B cell (primary cell): ENCODE measurements at regions not wholly inside any gene's neighbourhood (a gene's known extent, or its start where the extent isn't known, plus 50 kb on each side); places are given as distances from the start of the nearest gene placed in this dataset.

ENCODE experiments used
- ATAC-seq: fragments of 200-7000 bp; cut with Tn5 transposase; one replicate; pipeline ENCODE4 v1.10.0; 2021; ENCODE audit warnings: low read depth, mild to moderate bottlenecking, moderate number of reproducible peaks, moderate library complexity
- CTCF ChIA-PET: fragments of 350-600 bp; sonication (Branson Sonifier 250); formaldehyde crosslinking; loops from one replicate; lab custom pipeline; 2021; ENCODE audit warnings: antibody characterized with exemption, inconsistent platforms; lab: Charles Lee
- POLR2A ChIA-PET: fragments of 350-600 bp; sonication (Branson Sonifier 250); formaldehyde crosslinking; loops from one replicate; lab custom pipeline; 2021; ENCODE audit warnings: antibody characterized with exemption; lab: Charles Lee
- DNase-seq: peaks from one replicate; pipeline ENCODE4 v3.0.0; 2013
- H2AFZ ChIP-seq: 2 replicates; pipeline ENCODE4 v1.6.1; 2012; ENCODE audit warnings: mild to moderate bottlenecking, low read depth, low read length; ENCODE audit not compliant: insufficient read depth, poor library complexity, severe bottlenecking
- H3K27ac ChIP-seq, 2 donors: 1 replicate in 1 of 2; 2 replicates in 1 of 2; pipeline ENCODE4 v1.5.1; 2012 to 2013; ENCODE audit warnings: low read length in 2 of 2, mild to moderate bottlenecking in 2 of 2, moderate library complexity in 1 of 2
- H3K27me3 ChIP-seq, 4 experiments: fragments of 200-600 bp in 1 of 4; sonication (generic) in 1 of 4; replicated peaks in 1 of 4; 1 replicate in 2 of 4; 2 replicates in 2 of 4; pipeline versions ENCODE4 v1.6.1 to v1.7.0; 2013 to 2016; ENCODE audit warnings: low read length in 3 of 4, mild to moderate bottlenecking in 2 of 4, mixed read lengths in 1 of 4, moderate library complexity in 1 of 4; ENCODE audit not compliant: insufficient read depth in 4 of 4, control insufficient read depth in 3 of 4; ENCODE audit errors: control extremely low read depth in 1 of 4
- H3K36me3 ChIP-seq, 2 experiments: replicated peaks in 1 of 2; 1 replicate in 1 of 2; 2 replicates in 1 of 2; pipeline versions ENCODE4 v1.6.1 to v1.7.1; 2013; ENCODE audit warnings: low read length in 1 of 2; ENCODE audit not compliant: insufficient read depth in 2 of 2, control insufficient read depth in 1 of 2; ENCODE audit errors: control extremely low read depth in 1 of 2, extremely low read depth in 1 of 2
- H3K4me1 ChIP-seq, 2 donors: fragments of 200-600 bp in 1 of 2; sonication (generic) in 1 of 2; 1 replicate in 1 of 2; 2 replicates in 1 of 2; pipeline versions ENCODE4 v1.5.1 to v1.6.1; 2013 to 2017; ENCODE audit warnings: low read length in 2 of 2; ENCODE audit not compliant: control insufficient read depth in 2 of 2, insufficient read depth in 2 of 2
- H3K4me2 ChIP-seq: replicated peaks from 2 replicates; pipeline ENCODE3; 2012; ENCODE audit warnings: mild to moderate bottlenecking, low read depth, low read length; ENCODE audit not compliant: poor library complexity, severe bottlenecking
- H3K4me3 ChIP-seq, 5 experiments: fragments of 200-600 bp in 1 of 5; sonication (generic) in 1 of 5; 1 replicate in 3 of 5; 2 replicates in 2 of 5; pipeline versions ENCODE4 v1.5.1 to v1.7.0; 2011 to 2016; ENCODE audit warnings: low read length in 4 of 5, mild to moderate bottlenecking in 4 of 5, low read depth in 2 of 5, control low read depth in 1 of 5, moderate library complexity in 1 of 5; ENCODE audit not compliant: insufficient read depth in 1 of 5; ENCODE audit errors: control extremely low read depth in 1 of 5, extremely low read depth in 1 of 5
- H3K79me2 ChIP-seq: fragments of 200-600 bp; sonication (generic); one replicate; pipeline ENCODE4 v1.6.0; 2016; ENCODE audit warnings: low read length; ENCODE audit not compliant: control insufficient read depth, insufficient read depth
- H3K9ac ChIP-seq: fragments of 200-600 bp; sonication (generic); 2 replicates; pipeline ENCODE4 v1.6.1; 2017; ENCODE audit warnings: mild to moderate bottlenecking, low read length, moderate library complexity
- H3K9me3 ChIP-seq, 3 donors: one replicate each; pipeline versions ENCODE4 v1.6.1 to v1.7.1; 2013; ENCODE audit warnings: low read length in 2 of 3; ENCODE audit not compliant: control insufficient read depth in 2 of 3, insufficient read depth in 1 of 3; ENCODE audit errors: control extremely low read depth in 1 of 3
- H4K20me1 ChIP-seq: 2 replicates; pipeline ENCODE4 v1.6.0; 2012; ENCODE audit warnings: mild to moderate bottlenecking, low read length; ENCODE audit not compliant: insufficient read depth, control insufficient read depth, poor library complexity, severe bottlenecking
- H3K27ac Mint-ChIP-seq: one replicate; pipeline ENCODE4 v1.8.0; 2021; ENCODE audit warnings: mixed read lengths
- H3K27me3 Mint-ChIP-seq: one replicate; pipeline ENCODE4 v1.8.0; 2021; ENCODE audit warnings: mixed read lengths
- H3K4me1 Mint-ChIP-seq: one replicate; pipeline ENCODE4 v1.8.0; 2021; ENCODE audit warnings: mixed read lengths
- H3K4me3 Mint-ChIP-seq: one replicate; pipeline ENCODE4 v1.8.0; 2021; ENCODE audit warnings: mixed read lengths
- H3K9me3 Mint-ChIP-seq: one replicate; pipeline ENCODE4 v1.8.0; 2022; ENCODE audit warnings: mixed read lengths; ENCODE audit not compliant: insufficient read depth
- EZH2 ChIP-seq: IDR thresholded peaks from 2 replicates; pipeline ENCODE4 v1.6.1; 2012; ENCODE audit warnings: borderline replicate concordance, low read depth, mild to moderate bottlenecking, moderate library complexity, low read length; ENCODE audit not compliant: insufficient read depth, poor library complexity, severe bottlenecking
- intact Hi-C: fragments of 100-400 bp; cut with micrococcal nuclease; formaldehyde crosslinking; loops from one replicate; pipeline ENCODE4 v1.10.0; 2022
- TF ChIP-seq, protein P1 (sequence below): fragments of 200-600 bp; IDR thresholded peaks from one replicate; pipeline ENCODE4 v1.8.0; 2022; ENCODE audit warnings: antibody characterized with exemption, mild to moderate bottlenecking

DNA sequence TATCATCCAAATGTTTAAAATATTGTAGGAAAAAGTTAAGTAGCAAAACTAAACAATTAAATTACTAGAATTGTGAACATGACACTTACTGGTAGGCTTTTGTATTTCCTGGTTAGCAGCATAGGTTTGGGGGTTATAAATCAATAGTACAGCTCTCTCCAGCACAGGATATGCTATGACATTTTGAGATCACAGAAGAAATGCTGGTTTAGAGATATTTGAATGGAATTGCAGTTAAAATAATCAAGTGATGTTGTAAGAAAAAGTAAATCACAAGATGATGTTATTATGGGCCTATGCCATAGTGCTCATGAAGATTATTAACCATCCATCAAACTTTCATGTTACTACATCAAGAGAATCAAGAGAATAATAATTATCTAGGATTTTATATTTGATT is 1079.9 kb upstream of the SLIT2 start:
- DNase-seq, result no peak
- H3K27ac Mint-ChIP-seq, result no peak overlapping the region
- intact Hi-C loops, result no loop called here

DNA sequence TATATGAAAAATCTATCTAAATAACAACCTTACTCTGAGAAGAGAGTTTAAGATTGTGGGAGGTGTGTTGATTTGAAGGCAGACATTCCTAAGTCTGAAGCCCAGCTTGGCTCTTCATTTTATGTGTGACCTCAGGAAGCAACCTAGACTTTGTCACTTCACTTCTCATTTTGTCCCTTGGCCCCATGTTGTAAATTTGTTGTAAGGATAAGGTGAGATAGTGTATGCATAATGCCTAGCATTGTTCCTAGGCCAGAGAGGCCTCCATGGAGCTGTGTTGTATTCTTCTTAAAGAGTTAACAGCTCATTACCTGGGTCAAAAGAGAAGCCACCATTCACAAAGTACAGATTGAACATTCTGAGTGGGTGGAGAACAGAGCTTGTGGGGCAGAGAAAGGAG is 1084.4 kb upstream of the SLIT2 start:
- no peak overlapping the region for H3K4me3 Mint-ChIP-seq
- ATAC-seq, result no peak
- H3K27me3 ChIP-seq, result no peaks in the 10 kb centered on the region
- H3K4me3 ChIP-seq, result no peak overlapping the region
- H3K4me1 Mint-ChIP-seq, result no peaks in the 10 kb centered on the region
- H3K27me3 Mint-ChIP-seq, result no peaks in the 10 kb centered on the region
- H3K79me2 ChIP-seq, result no peaks in the 10 kb centered on the region
- no peak overlapping the region for H3K27ac ChIP-seq
- H3K27ac Mint-ChIP-seq, result no peak overlapping the region
- H3K4me1 ChIP-seq, result no peaks in the 10 kb centered on the region
- no peaks in the 10 kb centered on the region for H3K9me3 Mint-ChIP-seq
- CTCF ChIA-PET, result no interaction called here
- no peaks in the 10 kb centered on the region for H3K36me3 ChIP-seq
- intact Hi-C loops, result no loop called here
- no peaks in the 10 kb centered on the region for H4K20me1 ChIP-seq
- POLR2A ChIA-PET, result no interaction called here
- DNase-seq, result no peak
- H2AFZ ChIP-seq, result no peak overlapping the region
- TF ChIP-seq, protein P1, sequence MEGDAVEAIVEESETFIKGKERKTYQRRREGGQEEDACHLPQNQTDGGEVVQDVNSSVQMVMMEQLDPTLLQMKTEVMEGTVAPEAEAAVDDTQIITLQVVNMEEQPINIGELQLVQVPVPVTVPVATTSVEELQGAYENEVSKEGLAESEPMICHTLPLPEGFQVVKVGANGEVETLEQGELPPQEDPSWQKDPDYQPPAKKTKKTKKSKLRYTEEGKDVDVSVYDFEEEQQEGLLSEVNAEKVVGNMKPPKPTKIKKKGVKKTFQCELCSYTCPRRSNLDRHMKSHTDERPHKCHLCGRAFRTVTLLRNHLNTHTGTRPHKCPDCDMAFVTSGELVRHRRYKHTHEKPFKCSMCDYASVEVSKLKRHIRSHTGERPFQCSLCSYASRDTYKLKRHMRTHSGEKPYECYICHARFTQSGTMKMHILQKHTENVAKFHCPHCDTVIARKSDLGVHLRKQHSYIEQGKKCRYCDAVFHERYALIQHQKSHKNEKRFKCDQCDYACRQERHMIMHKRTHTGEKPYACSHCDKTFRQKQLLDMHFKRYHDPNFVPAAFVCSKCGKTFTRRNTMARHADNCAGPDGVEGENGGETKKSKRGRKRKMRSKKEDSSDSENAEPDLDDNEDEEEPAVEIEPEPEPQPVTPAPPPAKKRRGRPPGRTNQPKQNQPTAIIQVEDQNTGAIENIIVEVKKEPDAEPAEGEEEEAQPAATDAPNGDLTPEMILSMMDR, result no peak
- TF ChIP-seq EZH2, result no peak
- H3K9me3 ChIP-seq, result no peaks in the 10 kb centered on the region
- no peak overlapping the region for H3K4me2 ChIP-seq
- no peak overlapping the region for H3K9ac ChIP-seq

More for the DNA sequence above, 1079.9 kb upstream of the SLIT2 start:
- Histone ChIP-seq H3K36me3 (no peaks in the 10 kb centered on the region), H3K27ac (no peak overlapping the region), H3K4me1 (no peaks in the 10 kb centered on the region), H3K79me2 (no peaks in the 10 kb centered on the region), H4K20me1 (no peaks in the 10 kb centered on the region), H3K4me2 (no peak overlapping the region), H3K27me3 (no peaks in the 10 kb centered on the region), H3K9ac (no peak overlapping the region), H2AFZ (no peak overlapping the region), H3K9me3 (no peaks in the 10 kb centered on the region), H3K4me3 (no peak overlapping the region)
- ATAC-seq, result no peak
- Mint-ChIP-seq H3K27me3 (no peaks in the 10 kb centered on the region), H3K4me1 (no peaks in the 10 kb centered on the region), H3K9me3 (no peaks in the 10 kb centered on the region), H3K4me3 (no peak overlapping the region)
- POLR2A ChIA-PET, result no interaction called here
- CTCF ChIA-PET, result no interaction called here
- no peak for TF ChIP-seq EZH2
- TF ChIP-seq, protein P1, result no peak
